ENCODE measurements at regions not wholly inside any gene's neighbourhood (a gene's known extent, or its start where the extent isn't known, plus 50 kb on each side); places are given as distances from the start of the nearest gene placed in this dataset.

DNA sequence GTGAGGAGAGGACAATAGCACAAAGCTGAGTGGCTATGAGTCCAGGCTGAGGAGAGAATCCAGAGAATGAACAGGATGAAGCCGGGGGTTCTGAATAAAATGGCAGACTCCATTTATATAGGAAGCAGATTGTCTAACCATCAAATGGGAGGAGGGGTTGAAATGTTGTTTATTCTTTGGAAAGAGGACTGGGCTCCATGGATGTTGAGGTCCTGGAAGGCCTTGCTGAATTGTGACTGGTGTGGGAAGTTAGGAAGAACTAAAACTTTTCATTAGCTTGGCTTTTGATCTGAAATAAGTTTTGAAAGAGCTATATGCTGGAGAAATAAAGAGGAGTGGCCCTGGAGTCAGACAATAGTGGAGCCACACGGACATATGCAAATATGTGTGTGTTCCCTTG is 647.8 kb downstream of the RNF144B start:
- TF ChIP-seq, protein P1, sequence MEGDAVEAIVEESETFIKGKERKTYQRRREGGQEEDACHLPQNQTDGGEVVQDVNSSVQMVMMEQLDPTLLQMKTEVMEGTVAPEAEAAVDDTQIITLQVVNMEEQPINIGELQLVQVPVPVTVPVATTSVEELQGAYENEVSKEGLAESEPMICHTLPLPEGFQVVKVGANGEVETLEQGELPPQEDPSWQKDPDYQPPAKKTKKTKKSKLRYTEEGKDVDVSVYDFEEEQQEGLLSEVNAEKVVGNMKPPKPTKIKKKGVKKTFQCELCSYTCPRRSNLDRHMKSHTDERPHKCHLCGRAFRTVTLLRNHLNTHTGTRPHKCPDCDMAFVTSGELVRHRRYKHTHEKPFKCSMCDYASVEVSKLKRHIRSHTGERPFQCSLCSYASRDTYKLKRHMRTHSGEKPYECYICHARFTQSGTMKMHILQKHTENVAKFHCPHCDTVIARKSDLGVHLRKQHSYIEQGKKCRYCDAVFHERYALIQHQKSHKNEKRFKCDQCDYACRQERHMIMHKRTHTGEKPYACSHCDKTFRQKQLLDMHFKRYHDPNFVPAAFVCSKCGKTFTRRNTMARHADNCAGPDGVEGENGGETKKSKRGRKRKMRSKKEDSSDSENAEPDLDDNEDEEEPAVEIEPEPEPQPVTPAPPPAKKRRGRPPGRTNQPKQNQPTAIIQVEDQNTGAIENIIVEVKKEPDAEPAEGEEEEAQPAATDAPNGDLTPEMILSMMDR (conservative IDR thresholded peaks at IDR 0.05), result no peak
- TF ChIP-seq ZFX (IDR thresholded peaks at IDR 0.05), result no peak
